ENCODE measurements at regions not wholly inside any gene's neighbourhood (a gene's known extent, or its start where the extent isn't known, plus 50 kb on each side); places are given as distances from the start of the nearest gene placed in this dataset.

GRCh38 chr22:48785792-48786678 lies 1041.6 kb downstream of the BRD1 start:
- DNase-seq (ENCODE audit: extremely low read depth, low read depth): no peak

GRCh38 chr22:48784701-48785503 lies 1042.8 kb downstream of the BRD1 start:
- no peak for DNase-seq (ENCODE audit: extremely low read depth, low read depth)
- no peak for TF ChIP-seq CTCF (IDR thresholded peaks at IDR 0.05; ENCODE audit: low read depth, low read length)

More at GRCh38 chr22:48785792-48786678, 1041.6 kb downstream of the BRD1 start:
- no peak for TF ChIP-seq CTCF (IDR thresholded peaks at IDR 0.05; ENCODE audit: low read depth, low read length)

GRCh38 chr22:48783821-48784266 lies 1043.8 kb downstream of the BRD1 start:
- no peak for TF ChIP-seq CTCF (IDR thresholded peaks at IDR 0.05; ENCODE audit: low read depth, low read length)
- no peak for DNase-seq (ENCODE audit: extremely low read depth, low read depth)

GRCh38 chr22:48782811-48783511 lies 1044.7 kb downstream of the BRD1 start:
- DNase-seq (ENCODE audit: extremely low read depth, low read depth): no peak
- TF ChIP-seq CTCF (IDR thresholded peaks at IDR 0.05; ENCODE audit: low read depth, low read length): no peak

- no peak for TF ChIP-seq CTCF (IDR thresholded peaks at IDR 0.05; ENCODE audit: low read depth, low read length)
- no peak for DNase-seq (ENCODE audit: extremely low read depth, low read depth)
These were observed 1045.3 kb downstream of the BRD1 start for GRCh38 chr22:48782326-48782725.

- DNase-seq (ENCODE audit: extremely low read depth, low read depth): no peak
- no peak for TF ChIP-seq CTCF (IDR thresholded peaks at IDR 0.05; ENCODE audit: low read depth, low read length)
These were observed 1045.8 kb downstream of the BRD1 start for GRCh38 chr22:48781868-48782267.
